NB4 (cell line): ENCODE measurements at regions not wholly inside any gene's neighbourhood (a gene's known extent, or its start where the extent isn't known, plus 50 kb on each side); places are given as distances from the start of the nearest gene placed in this dataset.

Source experiments
- POLR2A ChIP-seq: IDR thresholded peaks from 2 replicates; pipeline ENCODE4 v1.6.1; 2011; ENCODE audit warnings: mild to moderate bottlenecking; ENCODE audit not compliant: insufficient read length; ENCODE audit errors: extremely low read depth
- TF ChIP-seq, protein P1 (sequence below): IDR thresholded peaks from one replicate; pipeline ENCODE4 v1.5.1; 2012; ENCODE audit warnings: low read depth, low read length
- TF ChIP-seq, protein P2 (sequence below): IDR thresholded peaks from 2 replicates; pipeline ENCODE4 v1.6.1; 2011; ENCODE audit warnings: low read depth, low read length

DNA sequence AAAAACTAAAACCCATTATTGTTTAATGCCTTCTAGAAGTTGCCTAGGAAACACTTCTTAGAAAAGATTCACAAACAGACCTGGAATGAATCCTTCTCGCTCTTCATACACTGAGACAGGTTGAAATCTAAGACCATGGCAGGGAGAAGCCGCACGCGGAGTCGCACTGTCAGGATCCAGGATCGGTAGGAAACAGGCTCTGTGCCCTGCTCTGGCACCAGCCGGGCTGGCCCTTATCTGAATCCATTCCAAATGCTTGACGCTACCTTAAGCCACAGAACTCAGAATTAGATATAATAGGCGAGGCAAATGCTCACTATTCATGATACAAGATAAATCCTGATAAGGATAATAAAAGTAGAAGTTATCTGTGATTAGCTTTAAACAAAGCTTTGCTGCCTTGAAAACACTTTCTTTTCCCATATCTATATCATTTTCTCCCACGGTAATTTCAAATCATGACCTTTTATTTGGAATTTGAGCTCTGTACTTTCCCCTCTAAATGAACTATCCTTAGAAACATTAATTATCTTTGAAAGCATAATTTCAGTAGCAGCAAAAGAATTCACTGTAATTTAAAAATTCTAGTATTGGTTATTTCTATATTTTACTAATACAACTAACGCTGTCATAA is 385.6 kb downstream of the IRS2 start:
- TF ChIP-seq, protein P1, sequence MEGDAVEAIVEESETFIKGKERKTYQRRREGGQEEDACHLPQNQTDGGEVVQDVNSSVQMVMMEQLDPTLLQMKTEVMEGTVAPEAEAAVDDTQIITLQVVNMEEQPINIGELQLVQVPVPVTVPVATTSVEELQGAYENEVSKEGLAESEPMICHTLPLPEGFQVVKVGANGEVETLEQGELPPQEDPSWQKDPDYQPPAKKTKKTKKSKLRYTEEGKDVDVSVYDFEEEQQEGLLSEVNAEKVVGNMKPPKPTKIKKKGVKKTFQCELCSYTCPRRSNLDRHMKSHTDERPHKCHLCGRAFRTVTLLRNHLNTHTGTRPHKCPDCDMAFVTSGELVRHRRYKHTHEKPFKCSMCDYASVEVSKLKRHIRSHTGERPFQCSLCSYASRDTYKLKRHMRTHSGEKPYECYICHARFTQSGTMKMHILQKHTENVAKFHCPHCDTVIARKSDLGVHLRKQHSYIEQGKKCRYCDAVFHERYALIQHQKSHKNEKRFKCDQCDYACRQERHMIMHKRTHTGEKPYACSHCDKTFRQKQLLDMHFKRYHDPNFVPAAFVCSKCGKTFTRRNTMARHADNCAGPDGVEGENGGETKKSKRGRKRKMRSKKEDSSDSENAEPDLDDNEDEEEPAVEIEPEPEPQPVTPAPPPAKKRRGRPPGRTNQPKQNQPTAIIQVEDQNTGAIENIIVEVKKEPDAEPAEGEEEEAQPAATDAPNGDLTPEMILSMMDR: no peak
- no peak for TF ChIP-seq POLR2A
- TF ChIP-seq, protein P2, sequence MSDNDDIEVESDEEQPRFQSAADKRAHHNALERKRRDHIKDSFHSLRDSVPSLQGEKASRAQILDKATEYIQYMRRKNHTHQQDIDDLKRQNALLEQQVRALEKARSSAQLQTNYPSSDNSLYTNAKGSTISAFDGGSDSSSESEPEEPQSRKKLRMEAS: no peak
